ENCODE measurements at regions not wholly inside any gene's neighbourhood (a gene's known extent, or its start where the extent isn't known, plus 50 kb on each side); places are given as distances from the start of the nearest gene placed in this dataset.

- TF ChIP-seq CTCF (IDR thresholded peaks at IDR 0.05; ENCODE audit: insufficient read depth, low read length) (no peak), POLR2AphosphoS5 (IDR thresholded peaks at IDR 0.05; ENCODE audit: low read depth) (no peak), SPI1 (IDR thresholded peaks at IDR 0.05; ENCODE audit: borderline replicate concordance, low read depth) (no peak), REST (IDR thresholded peaks at IDR 0.05; ENCODE audit: insufficient replicate concordance, low read depth) (no peak)
Observed at GRCh38 chr3:41131224-41131623, 68.1 kb upstream of the CTNNB1 start.
